H1 (cell line): ENCODE measurements at regions not wholly inside any gene's neighbourhood (a gene's known extent, or its start where the extent isn't known, plus 50 kb on each side); places are given as distances from the start of the nearest gene placed in this dataset.

Experiments
- CTCF ChIA-PET: fragments of 300-600 bp; sonication (Branson Sonifier 250); formaldehyde crosslinking; loops from one replicate; lab custom pipeline; 2021; ENCODE audit not compliant: partially characterized antibody; lab: Charles Lee
- POLR2A ChIA-PET: fragments of 300-600 bp; sonication (Branson Sonifier 250); formaldehyde crosslinking; loops from one replicate; lab custom pipeline; 2021; ENCODE audit warnings: inconsistent platforms; ENCODE audit not compliant: partially characterized antibody; lab: Charles Lee
- DNase-seq, 2 experiments: peaks; one replicate each; pipeline versions ENCODE4 v3.0.0 to v3.0.0-alpha.2; 2010 to 2022; ENCODE audit warnings: low spot score in 2 of 2, low read depth in 1 of 2, mixed read lengths in 1 of 2
- FAIRE-seq: peaks from 2 replicates; lab custom pipeline; 2011; peaks lifted over from hg19 to GRCh38; lab: Jason Lieb, UNC
- H2AFZ ChIP-seq: 2 replicates; pipeline ENCODE4 v1.8.1; 2012; ENCODE audit warnings: low read length, inconsistent platforms
- H2AK5ac ChIP-seq: 2 replicates; pipeline ENCODE4 v1.6.1; 2013; ENCODE audit warnings: low read depth, low read length
- H2BK120ac ChIP-seq: replicated peaks from 2 replicates; pipeline ENCODE3; 2013; ENCODE audit warnings: low read depth, low read length, inconsistent platforms
- H2BK12ac ChIP-seq: 2 replicates; pipeline ENCODE4 v1.6.1; 2013; ENCODE audit warnings: low read depth, low read length
- H2BK15ac ChIP-seq: 2 replicates; pipeline ENCODE4 v1.6.1; 2013; ENCODE audit warnings: low read length
- H2BK20ac ChIP-seq: 2 replicates; pipeline ENCODE4 v1.6.1; 2013; ENCODE audit warnings: low read length
- H2BK5ac ChIP-seq: 2 replicates; pipeline ENCODE4 v1.6.1; 2013; ENCODE audit warnings: low read depth, low read length
- H3K14ac ChIP-seq: 2 replicates; pipeline ENCODE4 v1.6.1; 2013; ENCODE audit warnings: inconsistent platforms; ENCODE audit not compliant: insufficient read length
- H3K18ac ChIP-seq: 2 replicates; pipeline ENCODE4 v1.6.1; 2013; ENCODE audit warnings: low read length; ENCODE audit errors: extremely low read depth
- H3K23ac ChIP-seq: 2 replicates; pipeline ENCODE4 v1.6.1; 2013; ENCODE audit warnings: inconsistent platforms; ENCODE audit not compliant: insufficient read length
- H3K23me2 ChIP-seq: 2 replicates; pipeline ENCODE4 v1.6.1; 2013; ENCODE audit warnings: low read depth, low read length
- H3K27ac ChIP-seq: 2 replicates; pipeline ENCODE4 v1.6.1; 2011; ENCODE audit warnings: low read depth, low read length, inconsistent platforms
- H3K27me3 ChIP-seq, 4 experiments: replicated peaks in 1 of 4; 1 replicate in 1 of 4; 2 replicates in 3 of 4; pipeline versions ENCODE4 v1.6.1 to v1.8.1; 2011 to 2013; ENCODE audit warnings: low read length in 3 of 4, mild to moderate bottlenecking in 3 of 4, inconsistent platforms in 2 of 4, mixed read lengths in 2 of 4, moderate library complexity in 1 of 4; ENCODE audit not compliant: control insufficient read depth in 3 of 4, insufficient read depth in 3 of 4; ENCODE audit errors: extremely low read depth in 1 of 4
- H3K36me3 ChIP-seq, 4 experiments: 2 replicates each; pipeline versions ENCODE4 v1.6.1 to v1.8.1; 2011 to 2013; ENCODE audit warnings: mild to moderate bottlenecking in 4 of 4, low read length in 3 of 4, moderate library complexity in 2 of 4, control low read depth in 1 of 4, inconsistent platforms in 1 of 4; ENCODE audit not compliant: insufficient read depth in 4 of 4, control insufficient read depth in 2 of 4
- H3K4ac ChIP-seq: replicated peaks from 2 replicates; pipeline ENCODE3; 2013; ENCODE audit warnings: low read length, low read depth, mixed read lengths, inconsistent platforms; ENCODE audit not compliant: insufficient read length
- H3K4me1 ChIP-seq, 4 experiments: replicated peaks in 1 of 4; 1 replicate in 1 of 4; 2 replicates in 3 of 4; pipeline versions ENCODE4 v1.6.1 to v1.8.1; 2011 to 2013; ENCODE audit warnings: low read length in 3 of 4, inconsistent platforms in 2 of 4, mixed read lengths in 1 of 4; ENCODE audit not compliant: insufficient read depth in 4 of 4, control insufficient read depth in 3 of 4
- H3K4me2 ChIP-seq, 2 experiments: 2 replicates each; pipeline versions ENCODE4 v1.6.1 to v1.8.1; 2011 to 2013; ENCODE audit warnings: low read depth in 2 of 2, low read length in 2 of 2, control low read depth in 1 of 2, inconsistent platforms in 1 of 2, mild to moderate bottlenecking in 1 of 2; ENCODE audit not compliant: insufficient read depth in 1 of 2
- H3K4me3 ChIP-seq, 4 experiments: fragments of 200-600, 300-600 bp in 1 of 4; sonication (generic), shearing (Covaris generic), sonication (Bioruptor Twin) in 1 of 4; 2 replicates each; pipeline versions ENCODE4 v1.5.1 to v1.8.1; 2011 to 2016; ENCODE audit warnings: low read length in 4 of 4, low read depth in 3 of 4, control low read depth in 2 of 4, inconsistent platforms in 2 of 4, mild to moderate bottlenecking in 2 of 4, mixed read lengths in 1 of 4, moderate library complexity in 1 of 4; ENCODE audit not compliant: insufficient read depth in 2 of 4; ENCODE audit errors: extremely low read depth in 1 of 4
- H3K56ac ChIP-seq: replicated peaks from 2 replicates; pipeline ENCODE3; 2013; ENCODE audit warnings: low read depth, mild to moderate bottlenecking, mixed read lengths, low read length, inconsistent platforms; ENCODE audit not compliant: insufficient read length
- H3K79me1 ChIP-seq: 2 replicates; pipeline ENCODE4 v1.6.1; 2013; ENCODE audit warnings: low read depth, low read length, control low read depth
- H3K79me2 ChIP-seq, 2 experiments: 2 replicates each; pipeline versions ENCODE4 v1.6.1 to v1.8.1; 2012 to 2013; ENCODE audit warnings: low read length in 2 of 2, mild to moderate bottlenecking in 2 of 2, inconsistent platforms in 1 of 2; ENCODE audit not compliant: insufficient read depth in 2 of 2, control insufficient read depth in 1 of 2
- H3K9ac ChIP-seq, 4 experiments: replicated peaks in 1 of 4; 1 replicate in 1 of 4; 2 replicates in 3 of 4; pipeline versions ENCODE4 v1.6.1 to v1.8.1; 2011 to 2013; ENCODE audit warnings: low read depth in 3 of 4, low read length in 3 of 4, control low read depth in 2 of 4, mild to moderate bottlenecking in 2 of 4, moderate library complexity in 2 of 4, inconsistent platforms in 1 of 4; ENCODE audit errors: extremely low read depth in 1 of 4
- H3K9me3 ChIP-seq, 2 experiments: 2 replicates each; pipeline versions ENCODE4 v1.6.1 to v1.8.1; 2012 to 2013; ENCODE audit warnings: mild to moderate bottlenecking in 2 of 2, moderate library complexity in 2 of 2, control low read depth in 1 of 2, inconsistent platforms in 1 of 2, low read depth in 1 of 2, low read length in 1 of 2, mixed read lengths in 1 of 2; ENCODE audit not compliant: insufficient read depth in 2 of 2
- H4K20me1 ChIP-seq, 2 experiments: replicated peaks in 1 of 2; 2 replicates each; pipeline versions ENCODE3 to v1.8.1; 2011 to 2013; ENCODE audit warnings: inconsistent platforms in 2 of 2, low read length in 2 of 2, mild to moderate bottlenecking in 1 of 2; ENCODE audit not compliant: insufficient read depth in 2 of 2, control insufficient read depth in 1 of 2
- H4K5ac ChIP-seq: 2 replicates; pipeline ENCODE4 v1.6.1; 2013; ENCODE audit warnings: low read length, low read depth, mixed read lengths, inconsistent platforms; ENCODE audit not compliant: insufficient read length
- H4K8ac ChIP-seq: 2 replicates; pipeline ENCODE4 v1.8.0; 2013; ENCODE audit warnings: mild to moderate bottlenecking, moderate library complexity, low read length, inconsistent platforms; ENCODE audit not compliant: insufficient read depth; ENCODE audit errors: extremely low read depth
- H4K91ac ChIP-seq: replicated peaks from 2 replicates; pipeline ENCODE3; 2013; ENCODE audit warnings: low read length, mixed read lengths, inconsistent platforms; ENCODE audit not compliant: insufficient read length
- ATF3 ChIP-seq: IDR thresholded peaks from 2 replicates; pipeline ENCODE4 v1.6.1; 2011; ENCODE audit warnings: low read depth, mild to moderate bottlenecking, low read length; ENCODE audit not compliant: insufficient read depth
- POLR2A ChIP-seq, 2 experiments: IDR thresholded peaks; 1 replicate in 1 of 2; 2 replicates in 1 of 2; pipeline ENCODE4 v1.6.1; 2011; ENCODE audit warnings: low read depth in 2 of 2, low read length in 2 of 2, mild to moderate bottlenecking in 2 of 2; ENCODE audit errors: control extremely low read depth in 1 of 2
- SIN3A ChIP-seq, 2 experiments: IDR thresholded peaks in 1 of 2; conservative IDR thresholded peaks in 1 of 2; 2 replicates each; pipeline ENCODE4 v1.6.1; 2011 to 2012; ENCODE audit warnings: low read length in 2 of 2, improper control_type of control experiment in 1 of 2, low read depth in 1 of 2, mild to moderate bottlenecking in 1 of 2
- WGBS, 2 experiments: shearing (Covaris generic) in 1 of 2; methylation state at CpG; one replicate each; pipeline versions ENCODE4 v1.1.6 to v1.1.7; 2013 to 2015; ENCODE audit warnings: low lambda C conversion rate in 2 of 2, mixed read lengths in 2 of 2, inconsistent platforms in 1 of 2, low coverage in 1 of 2, missing lambda C conversion rate in 1 of 2; ENCODE audit not compliant: insufficient replicate concordance in 2 of 2, insufficient coverage in 1 of 2, insufficient read length in 1 of 2; ENCODE audit errors: extremely low coverage in 1 of 2, missing lambda C conversion rate in 1 of 2; 5-methylcytosine and 5-hydroxymethylcytosine counted together

DNA sequence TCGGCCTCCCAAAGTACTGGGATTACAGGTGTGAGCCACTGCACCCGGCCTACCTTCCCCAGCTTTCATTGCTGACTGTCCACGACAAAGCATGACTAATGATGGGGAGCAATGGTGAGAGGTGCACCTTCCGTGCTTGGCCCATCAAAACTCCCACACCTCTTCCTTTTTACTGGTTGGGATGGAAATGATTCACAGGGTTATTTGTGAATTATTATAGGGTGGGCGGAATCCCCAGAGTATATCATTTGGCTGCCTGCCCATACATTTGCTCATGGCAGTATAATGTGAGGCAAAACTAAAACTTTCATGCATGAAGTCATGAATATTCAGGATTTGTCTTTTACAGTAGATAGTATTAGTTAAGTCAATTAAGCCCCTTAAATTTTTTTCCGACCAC, 334.2 kb upstream of the NETO1 start:
- H2AFZ ChIP-seq: no peak overlapping the region
- POLR2A ChIA-PET: no interaction called here
- 95% methylated on average over 6 of the region's 6 CpGs; no CpG with 5 or more reads in 1 of the 2 experiments for WGBS, 2 experiments

More for the DNA sequence above, 334.2 kb upstream of the NETO1 start:
- Histone ChIP-seq H2BK20ac (no peak overlapping the region), H3K9me3 (no peaks in the 10 kb centered on the region), H3K79me1 (no peaks in the 10 kb centered on the region), H2BK120ac (no peak overlapping the region)
- no peak for TF ChIP-seq POLR2A (IDR thresholded peaks at IDR 0.05; ENCODE audit: control extremely low read depth in 1 of 2, low read depth in 2 of 2, low read length in 2 of 2)
- no peak for TF ChIP-seq ATF3
- no peak for TF ChIP-seq SIN3A (conservative IDR thresholded peaks at IDR 0.05 in 1 of 2, IDR thresholded peaks at IDR 0.05 in 1 of 2; ENCODE audit: low read depth in 1 of 2, low read length in 2 of 2)
- TF ChIP-seq, all 59 proteins: peak for 0
- Histone ChIP-seq H4K5ac (no peak overlapping the region), H3K14ac (no peak overlapping the region), H4K20me1 (no peaks in the 10 kb centered on the region), H3K27me3 (no peaks in the 10 kb centered on the region), H3K4ac (no peak overlapping the region), H4K91ac (no peak overlapping the region), H3K4me2 (no peak overlapping the region), H2BK5ac (no peak overlapping the region), H3K23ac (no peak overlapping the region), H2BK15ac (no peak overlapping the region), H3K27ac (no peak overlapping the region), H2AK5ac (no peak overlapping the region), H3K18ac (no peak overlapping the region), H3K4me3 (no peak overlapping the region), H3K9ac (no peak overlapping the region), H3K79me2 (no peaks in the 10 kb centered on the region), H3K4me1 (no peaks in the 10 kb centered on the region), H3K36me3 (no peaks in the 10 kb centered on the region), H3K23me2 (no peaks in the 10 kb centered on the region), H2BK12ac (no peak overlapping the region), H4K8ac (no peak overlapping the region), H3K56ac (no peak overlapping the region)
- CTCF ChIA-PET: no interaction called here
- FAIRE-seq (no peak), DNase-seq (no peak)
